LNCAP (cell line): ENCODE measurements at regions not wholly inside any gene's neighbourhood (a gene's known extent, or its start where the extent isn't known, plus 50 kb on each side); places are given as distances from the start of the nearest gene placed in this dataset.

Experiments
- CTCF ChIP-seq: fragments of 450-650 bp; IDR thresholded peaks from 2 replicates; pipeline ENCODE4 v1.5.1; 2017; ENCODE audit warnings: mild to moderate bottlenecking

GRCh38 chr1:9476790-9477463, 62.3 kb upstream of the SLC25A33 start:
- TF ChIP-seq CTCF, result no peak

GRCh38 chr1:9477535-9477934, 61.7 kb upstream of the SLC25A33 start:
- no peak for TF ChIP-seq CTCF

- no peak for TF ChIP-seq CTCF
Measured at GRCh38 chr1:9478021-9478420, 61.2 kb upstream of the SLC25A33 start.

GRCh38 chr1:9481048-9481447, 58.2 kb upstream of the SLC25A33 start:
- TF ChIP-seq CTCF, result no peak

- no peak for TF ChIP-seq CTCF
Measured at GRCh38 chr1:9482403-9482802, 56.9 kb upstream of the SLC25A33 start.

GRCh38 chr1:9482816-9483572, 56.3 kb upstream of the SLC25A33 start:
- no peak for TF ChIP-seq CTCF

GRCh38 chr1:9486466-9487140, 52.7 kb upstream of the SLC25A33 start:
- no peak for TF ChIP-seq CTCF
